IMR-90 (cell line): ENCODE measurements at regions not wholly inside any gene's neighbourhood (a gene's known extent, or its start where the extent isn't known, plus 50 kb on each side); places are given as distances from the start of the nearest gene placed in this dataset.
"Not testable (repeated sequence)": the region's sequence is repeated elsewhere in the genome, so short reads cannot be mapped to it uniquely, and the experiment has no call there.

Source experiments
- BHLHE40 ChIP-seq: fragments of 150-350 bp; IDR thresholded peaks from 2 replicates; pipeline ENCODE4 v1.6.1; 2016; ENCODE audit warnings: mild to moderate bottlenecking, low read depth, low read length
- CHD1 ChIP-seq: IDR thresholded peaks from 2 replicates; pipeline ENCODE4 v1.6.1; 2012; ENCODE audit warnings: low read depth, low read length, improper control_type of control experiment
- CTCF ChIP-seq: conservative IDR thresholded peaks from 2 replicates; pipeline ENCODE4 v1.5.1; 2012; ENCODE audit warnings: mild to moderate bottlenecking, low read depth, low read length, improper control_type of control experiment
- ELK1 ChIP-seq: fragments of 150-350 bp; IDR thresholded peaks from 2 replicates; pipeline ENCODE4 v1.6.1; 2016; ENCODE audit warnings: low read depth, mild to moderate bottlenecking, low read length, moderate library complexity, borderline replicate concordance
- MAFK ChIP-seq: IDR thresholded peaks from 2 replicates; pipeline ENCODE4 v1.6.1; 2012; ENCODE audit warnings: low read depth, low read length, improper control_type of control experiment
- MAZ ChIP-seq: IDR thresholded peaks from 2 replicates; pipeline ENCODE4 v1.6.1; 2012; ENCODE audit warnings: low read depth, mild to moderate bottlenecking, low read length, improper control_type of control experiment, moderate library complexity, borderline replicate concordance
- MXI1 ChIP-seq: IDR thresholded peaks from 2 replicates; pipeline ENCODE4 v1.6.1; 2012; ENCODE audit warnings: low read depth, mild to moderate bottlenecking, low read length, moderate library complexity, borderline replicate concordance
- POLR2A ChIP-seq: IDR thresholded peaks from 2 replicates; pipeline ENCODE4 v1.6.1; 2012; ENCODE audit warnings: mild to moderate bottlenecking, low read depth, low read length
- RAD21 ChIP-seq: IDR thresholded peaks from 2 replicates; pipeline ENCODE4 v1.6.1; 2012; ENCODE audit warnings: low read length, improper control_type of control experiment
- SMC3 ChIP-seq: fragments of 150-350 bp; IDR thresholded peaks from 2 replicates; pipeline ENCODE4 v1.6.1; 2016; ENCODE audit warnings: low read depth, mild to moderate bottlenecking, antibody characterized with exemption, low read length, moderate library complexity

DNA sequence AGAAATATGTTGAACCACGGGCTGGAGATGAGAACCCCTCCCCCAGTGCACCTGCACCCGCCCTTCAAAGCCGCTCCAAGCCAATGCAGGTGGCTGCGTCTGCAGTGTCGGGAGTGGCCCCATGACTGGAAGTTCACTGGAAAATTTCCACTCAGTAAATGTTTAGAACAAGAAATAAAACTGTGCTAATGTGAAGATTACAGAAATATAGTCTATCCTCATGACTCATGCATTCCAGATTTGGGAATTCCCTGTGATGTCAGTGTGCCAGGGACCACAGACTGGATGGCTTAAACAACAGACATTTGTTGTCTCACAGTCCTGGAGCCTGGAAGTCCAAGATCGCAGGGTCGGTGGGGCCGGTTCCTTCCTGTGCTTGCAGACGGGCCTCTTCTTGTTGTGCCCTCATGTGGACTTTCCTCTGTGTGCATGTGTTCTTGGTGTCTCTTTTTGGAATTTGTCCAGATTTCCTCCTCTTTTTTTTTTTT is 3967.0 kb upstream of the TPTE start:
- TF ChIP-seq POLR2A, MAZ, BHLHE40, CTCF, ELK1, SMC3, RAD21, MAFK, MXI1, CHD1: not testable (repeated sequence)
